8988T (cell line): ENCODE measurements at regions not wholly inside any gene's neighbourhood (a gene's known extent, or its start where the extent isn't known, plus 50 kb on each side); places are given as distances from the start of the nearest gene placed in this dataset.
"Not testable (repeated sequence)": the region's sequence is repeated elsewhere in the genome, so short reads cannot be mapped to it uniquely, and the experiment has no call there.

Experiments used
- DNase-seq: peaks from one replicate; pipeline ENCODE4 v3.0.0; 2011

DNA sequence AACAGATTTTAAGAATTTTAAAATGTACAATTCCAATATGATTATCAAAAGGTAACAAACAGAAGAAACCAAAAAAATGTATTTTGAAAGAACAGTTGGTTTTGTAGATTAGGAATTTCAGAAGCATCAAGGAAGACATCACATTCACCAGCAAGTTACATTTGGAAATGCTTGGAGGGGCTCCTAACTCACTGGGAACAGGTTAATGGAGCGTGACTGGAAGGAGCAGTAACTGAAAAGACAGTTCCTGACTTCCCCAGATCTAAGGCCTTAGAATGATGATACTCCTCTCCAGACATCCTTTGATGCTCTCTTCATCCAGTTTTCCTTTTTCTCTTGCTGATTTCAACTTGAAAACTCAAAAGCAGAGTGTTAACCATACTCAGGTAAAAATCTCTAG is 220.0 kb upstream of the EGLN3 start:
- DNase-seq: no peak

DNA sequence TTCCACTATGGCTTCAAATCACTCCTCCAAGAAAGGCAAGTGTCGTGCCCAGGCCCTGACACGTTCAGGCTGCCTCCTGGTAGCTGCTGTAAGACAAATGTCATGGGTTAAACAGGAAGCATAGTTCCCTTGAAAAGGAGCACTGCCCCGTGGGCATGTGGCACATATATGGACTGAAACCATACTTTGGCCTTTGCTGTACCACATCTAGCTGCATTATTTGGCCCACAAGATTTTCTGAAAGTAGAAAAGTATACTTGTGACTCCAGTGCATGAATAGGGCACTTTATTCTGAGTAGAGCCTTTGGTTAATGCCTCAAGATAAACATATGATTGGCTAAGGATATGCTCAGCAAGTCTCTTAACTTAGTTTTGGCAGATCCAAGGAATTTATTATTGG is 218.7 kb upstream of the EGLN3 start:
- no peak for DNase-seq

DNA sequence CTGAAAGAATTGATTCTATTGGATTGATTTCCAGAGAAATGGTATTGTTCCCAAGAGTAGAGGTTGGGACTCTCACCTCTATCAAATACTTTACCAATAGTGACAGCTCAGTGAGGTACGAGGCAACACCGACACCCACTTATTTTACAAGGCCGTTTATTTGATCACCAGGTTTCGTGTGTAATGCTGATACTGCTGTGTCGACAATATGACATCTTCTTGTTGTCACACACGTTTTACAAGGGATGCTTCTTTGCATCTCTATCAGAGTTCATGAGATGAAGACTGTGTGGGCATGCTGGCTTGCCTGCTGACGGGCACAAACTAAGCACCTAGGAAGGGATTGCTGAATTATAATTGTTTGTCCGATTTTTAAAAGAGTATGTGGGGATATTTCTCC is 217.8 kb upstream of the EGLN3 start:
- DNase-seq: no peak

DNA sequence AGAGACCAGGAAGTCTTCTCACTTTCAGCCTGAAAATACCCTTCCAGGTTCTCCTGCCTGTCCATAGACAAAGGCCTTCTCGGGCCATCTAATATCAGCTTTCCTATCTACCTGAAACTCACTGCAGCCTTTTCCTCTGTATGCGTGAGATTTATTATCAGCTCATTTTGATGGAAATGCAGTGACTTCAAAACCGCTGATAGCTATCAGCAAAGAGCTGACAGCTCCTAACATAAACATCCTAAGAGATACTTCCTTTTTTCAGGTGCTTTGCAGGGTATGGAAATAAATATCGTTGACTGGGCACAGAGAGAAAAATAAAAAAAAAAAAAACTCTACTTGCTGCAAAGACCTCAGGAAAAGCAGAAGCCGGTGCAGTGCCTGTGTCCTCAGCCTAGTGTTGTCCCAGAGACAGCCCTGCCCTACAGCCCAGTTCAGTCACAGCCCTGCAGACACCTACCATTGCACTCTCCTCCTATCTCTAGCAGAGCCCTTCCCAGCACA is 215.0 kb upstream of the EGLN3 start:
- no peak for DNase-seq

DNA sequence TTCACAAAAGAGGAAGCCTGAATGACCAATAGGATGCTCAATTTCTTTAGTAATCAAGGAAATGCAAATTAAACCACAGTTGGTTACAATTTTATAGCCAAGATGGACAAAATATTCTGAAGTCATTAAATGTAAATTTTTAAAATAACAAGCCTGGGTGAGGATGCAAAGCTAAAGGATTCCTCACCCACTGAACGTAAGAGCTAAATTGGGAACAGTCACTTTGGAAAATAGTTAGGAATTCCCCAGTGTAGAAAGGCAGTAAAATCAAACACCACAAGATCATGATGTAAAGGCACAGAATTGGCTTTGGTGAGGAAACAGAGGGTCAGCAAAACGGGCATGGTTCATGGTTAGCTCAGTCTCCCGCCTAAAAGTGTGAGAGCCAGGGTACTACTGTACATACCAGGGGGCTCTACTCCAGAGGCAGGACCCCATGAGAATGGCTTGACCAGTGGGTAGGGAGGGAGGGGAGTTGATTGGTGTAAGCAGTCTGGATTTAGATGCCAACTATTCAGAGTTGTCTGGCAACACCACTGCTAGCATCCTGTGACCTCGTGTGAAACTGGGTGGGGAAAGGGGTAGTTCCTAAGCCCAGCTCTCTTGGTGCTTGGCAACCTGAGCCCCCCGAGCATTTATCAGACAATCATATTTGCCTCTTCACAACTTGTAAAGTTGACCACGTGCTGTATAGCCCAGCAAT is 213.4 kb upstream of the EGLN3 start:
- no peak for DNase-seq

DNA sequence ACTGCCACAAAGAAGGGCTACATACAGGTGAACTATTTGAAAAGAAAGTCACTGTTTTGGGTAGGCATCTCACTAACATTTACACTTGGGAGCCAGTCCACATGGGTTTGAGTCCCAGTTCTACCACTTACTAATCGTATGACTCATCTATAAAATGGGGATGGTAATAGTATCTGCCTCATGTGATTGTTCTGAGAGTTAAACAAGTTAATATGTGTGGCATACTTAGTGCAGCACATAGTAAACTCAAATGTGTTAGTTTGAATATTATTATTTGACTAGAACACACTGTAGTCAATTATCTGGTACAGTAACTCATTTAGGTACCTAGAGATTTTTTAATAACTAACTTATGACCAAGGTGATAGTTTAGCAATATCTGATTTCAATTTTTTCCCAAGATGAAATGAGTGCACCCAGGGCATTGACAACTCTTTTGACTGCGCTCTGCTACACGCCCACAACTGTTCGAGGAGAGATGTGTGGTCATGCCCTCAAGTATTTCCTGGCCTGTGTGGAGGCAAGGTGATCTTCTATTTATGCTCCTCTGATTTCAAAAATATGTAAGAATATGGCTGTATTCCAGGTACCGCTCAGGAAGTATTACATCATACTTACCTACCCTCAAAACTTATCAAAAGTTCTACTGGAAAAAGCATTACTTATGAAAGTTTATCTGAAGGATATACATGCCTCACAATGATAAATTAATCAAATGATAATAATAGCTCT is 210.6 kb upstream of the EGLN3 start:
- DNase-seq: no peak

DNA sequence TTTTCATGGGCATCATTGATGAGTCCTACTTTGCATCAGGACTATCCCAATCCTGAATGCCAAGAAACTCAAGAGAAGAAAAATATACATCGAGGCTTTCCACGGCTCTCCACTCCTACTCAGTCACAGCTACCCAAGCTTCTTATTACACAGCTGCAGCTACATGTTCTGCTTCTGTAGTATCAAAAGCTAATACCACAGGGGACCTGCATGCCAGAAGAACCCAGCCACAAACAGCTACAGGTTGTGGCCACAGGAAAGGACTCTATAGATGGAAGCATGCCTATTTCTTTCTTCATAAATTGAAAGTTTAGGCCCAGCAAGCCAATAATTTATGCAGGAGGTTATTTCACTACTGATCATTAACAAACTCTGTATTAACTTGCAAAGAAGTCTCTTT is 209.7 kb upstream of the EGLN3 start:
- DNase-seq: no peak

DNA sequence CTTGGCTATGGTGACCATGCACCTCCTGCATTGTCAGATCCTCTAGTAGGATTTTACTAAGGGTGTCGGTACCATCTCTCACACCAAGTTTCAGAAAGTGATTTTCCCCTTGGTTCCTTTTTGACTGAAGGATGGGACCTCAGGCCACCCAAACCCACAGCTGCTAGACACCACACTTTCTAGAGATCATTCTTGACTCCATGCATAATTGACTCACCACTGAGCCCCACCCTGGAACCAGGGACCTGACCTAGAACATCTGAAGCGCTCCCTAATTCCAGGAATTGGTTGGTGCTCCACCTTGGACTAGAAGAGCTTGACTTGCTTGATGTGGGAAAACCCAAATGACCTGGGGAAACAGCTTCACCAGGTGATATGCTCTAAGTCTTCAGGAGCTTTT is 206.8 kb upstream of the EGLN3 start:
- DNase-seq: no peak

DNA sequence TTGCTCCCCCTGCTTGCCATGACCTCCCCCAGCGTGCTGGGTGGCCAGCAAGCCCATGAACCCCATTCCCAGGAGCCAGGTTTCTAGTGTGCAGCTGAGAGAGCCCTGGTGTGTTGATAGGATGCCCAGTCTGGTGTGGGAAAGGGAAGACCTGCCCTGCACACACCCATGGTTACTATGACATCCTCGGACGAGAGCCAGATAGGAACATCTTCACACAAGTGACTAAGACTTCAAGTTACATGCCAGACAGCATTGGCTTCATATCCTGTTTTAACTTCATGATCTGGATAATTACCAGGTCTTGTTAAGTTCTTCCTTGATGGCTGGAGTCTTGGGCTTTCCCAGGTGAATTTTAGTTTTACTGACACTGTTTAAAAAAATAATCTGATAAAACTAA is 196.6 kb upstream of the EGLN3 start:
- DNase-seq: no peak

DNA sequence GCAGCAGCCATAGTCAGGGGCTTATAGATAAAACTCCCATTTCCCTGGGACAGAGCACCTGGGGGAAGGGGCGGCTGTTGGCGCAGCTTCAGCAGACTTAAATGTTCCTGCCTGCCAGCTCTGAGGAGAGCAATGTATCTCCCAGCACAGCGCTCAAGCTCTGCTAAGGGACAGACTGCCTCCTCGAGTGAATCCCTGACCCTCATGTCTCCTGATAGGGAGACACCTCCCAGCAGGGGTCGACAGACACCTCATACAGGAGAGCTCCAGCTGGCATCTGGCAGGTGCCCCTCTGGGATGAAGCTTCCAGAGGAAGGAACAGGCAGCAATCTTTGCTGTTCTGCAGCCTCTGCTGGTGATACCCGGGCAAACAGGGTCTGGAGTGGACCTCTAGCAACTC is 189.3 kb upstream of the EGLN3 start:
- DNase-seq: not testable (repeated sequence)

DNA sequence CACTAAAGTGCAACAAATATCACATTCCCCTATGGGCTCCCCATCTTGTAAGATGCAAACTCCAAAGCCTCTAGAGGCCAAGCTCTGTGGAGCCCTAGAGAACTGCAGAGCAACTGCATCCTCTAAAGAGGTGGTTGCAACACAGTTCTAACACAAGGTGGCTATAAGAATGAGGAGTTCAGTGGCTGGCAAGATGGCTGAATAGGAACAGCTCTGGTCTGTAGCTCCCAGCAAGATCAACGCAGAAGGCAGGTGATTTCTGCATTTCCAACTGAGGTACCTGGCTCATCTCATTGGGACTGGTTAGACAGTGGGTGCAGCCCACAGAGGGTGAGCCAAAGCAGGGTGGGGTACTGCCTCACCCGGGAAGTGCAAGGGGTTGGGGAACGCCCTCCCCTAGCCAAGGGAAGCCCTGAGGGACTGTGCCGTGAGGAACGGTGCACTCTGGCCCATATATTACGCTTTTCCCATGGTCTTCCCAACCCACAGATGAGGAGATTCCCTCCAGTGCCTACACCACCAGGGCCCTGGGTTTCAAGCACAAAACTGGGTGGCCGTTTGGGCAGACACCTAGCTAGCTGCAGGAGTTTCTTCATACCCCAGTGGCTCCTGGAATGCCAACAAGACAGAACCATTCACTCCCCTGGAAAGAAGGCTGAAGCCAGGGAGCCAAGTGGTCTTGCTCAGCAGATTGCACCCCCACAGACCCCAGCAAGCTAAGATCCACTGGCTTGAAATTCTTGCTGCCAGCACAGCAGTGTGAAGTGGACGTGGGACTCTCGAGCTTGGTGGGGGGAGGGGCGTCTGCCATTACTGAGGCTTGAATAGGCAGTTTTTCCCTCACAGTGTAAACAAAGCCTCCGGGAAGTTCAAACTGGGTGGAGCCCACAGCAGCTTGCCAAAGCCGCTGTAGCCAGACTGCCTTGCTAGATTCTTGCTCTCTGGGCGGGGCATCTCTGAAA is 188.6 kb upstream of the EGLN3 start:
- DNase-seq: not testable (repeated sequence)

DNA sequence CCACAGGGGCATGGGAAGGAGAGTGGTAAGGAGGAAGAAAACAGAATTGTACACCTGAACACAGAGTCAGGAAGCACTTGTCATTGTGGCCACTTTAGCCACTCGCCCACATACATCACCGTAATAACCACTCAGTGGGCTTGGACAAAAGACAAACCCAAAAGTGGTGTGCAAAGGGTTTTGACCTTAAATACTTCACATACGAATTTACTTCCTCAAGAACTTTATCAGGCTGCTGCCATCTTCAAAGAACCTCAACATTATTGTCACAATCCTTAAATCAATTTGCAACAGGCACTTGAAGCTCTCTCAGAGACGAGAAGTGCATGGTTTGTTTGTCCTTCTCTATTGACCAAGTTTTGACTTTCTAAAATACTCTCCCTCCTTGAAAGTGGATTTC is 187.3 kb upstream of the EGLN3 start:
- no peak for DNase-seq

DNA sequence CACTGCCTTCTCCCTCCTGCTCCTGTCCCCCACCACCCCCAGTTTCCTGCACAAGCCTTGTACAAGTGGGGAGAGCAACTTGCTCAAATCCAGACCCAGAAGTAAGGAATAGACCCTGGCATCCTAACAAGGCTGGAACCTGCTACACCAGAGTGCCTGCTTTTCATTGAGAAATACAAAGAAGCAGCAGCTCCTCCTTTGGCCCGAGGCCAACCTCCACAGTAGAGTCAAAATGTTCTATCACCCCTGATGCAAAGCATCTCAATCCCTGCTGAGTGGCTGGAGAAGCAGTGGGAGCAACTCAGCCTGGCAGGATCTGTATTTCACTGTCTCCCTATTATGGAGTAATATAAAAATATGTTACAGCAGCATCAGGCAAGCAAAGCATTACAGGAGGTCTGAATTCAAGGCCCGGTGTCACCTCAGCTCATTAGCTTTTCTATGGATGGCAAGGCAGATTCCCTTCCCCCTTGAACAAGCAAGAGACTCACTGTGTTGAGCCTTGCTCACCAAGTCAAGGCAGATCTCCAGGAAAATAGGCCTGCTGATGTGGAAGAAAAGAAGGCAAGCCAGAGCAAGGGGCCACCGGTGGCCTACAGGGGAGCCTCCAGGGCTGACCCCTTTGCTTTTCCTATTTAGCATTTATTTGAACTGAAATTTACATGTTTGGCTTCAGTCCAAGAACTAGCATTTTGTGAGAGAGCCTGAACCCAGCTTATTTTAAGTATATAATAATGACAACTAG is 186.3 kb upstream of the EGLN3 start:
- no peak for DNase-seq

DNA sequence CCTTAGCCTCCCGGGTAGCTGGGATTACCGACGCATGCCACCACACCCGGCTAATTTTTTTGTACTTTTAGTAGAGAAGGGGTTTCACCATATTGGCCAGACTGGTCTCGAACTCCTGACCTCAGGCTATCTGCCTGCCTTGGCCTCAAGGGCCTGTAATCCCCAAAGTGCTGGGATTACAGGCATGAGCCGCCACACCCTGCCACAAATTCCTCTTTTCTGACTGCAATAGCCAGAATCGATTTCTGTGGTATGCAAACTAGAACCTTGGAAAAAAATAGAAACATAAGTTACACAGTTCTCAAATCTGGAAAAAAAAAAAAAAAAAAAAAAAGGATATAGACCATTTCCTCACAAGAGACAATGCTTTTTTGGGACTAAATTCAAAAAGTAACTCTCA is 184.6 kb upstream of the EGLN3 start:
- no peak for DNase-seq

DNA sequence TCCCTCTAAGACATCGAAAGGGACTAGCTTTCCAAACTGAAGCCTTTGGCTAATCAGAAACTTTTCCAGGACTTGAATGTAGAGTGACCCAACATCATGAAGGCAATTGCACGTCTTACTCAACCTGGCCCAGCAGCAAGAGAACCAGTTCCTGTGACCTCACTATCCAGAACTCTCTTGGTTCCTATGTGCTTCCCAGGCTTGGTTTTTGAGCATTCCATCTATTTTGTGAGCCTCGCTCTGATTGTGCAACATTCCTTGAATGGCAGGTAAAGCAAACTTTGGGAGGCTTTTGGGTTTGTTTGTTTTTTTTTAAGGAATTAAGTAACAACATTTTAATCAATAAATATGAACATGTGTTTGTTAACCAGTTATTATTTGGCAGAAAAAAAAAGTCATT is 183.6 kb upstream of the EGLN3 start:
- DNase-seq: no peak

DNA sequence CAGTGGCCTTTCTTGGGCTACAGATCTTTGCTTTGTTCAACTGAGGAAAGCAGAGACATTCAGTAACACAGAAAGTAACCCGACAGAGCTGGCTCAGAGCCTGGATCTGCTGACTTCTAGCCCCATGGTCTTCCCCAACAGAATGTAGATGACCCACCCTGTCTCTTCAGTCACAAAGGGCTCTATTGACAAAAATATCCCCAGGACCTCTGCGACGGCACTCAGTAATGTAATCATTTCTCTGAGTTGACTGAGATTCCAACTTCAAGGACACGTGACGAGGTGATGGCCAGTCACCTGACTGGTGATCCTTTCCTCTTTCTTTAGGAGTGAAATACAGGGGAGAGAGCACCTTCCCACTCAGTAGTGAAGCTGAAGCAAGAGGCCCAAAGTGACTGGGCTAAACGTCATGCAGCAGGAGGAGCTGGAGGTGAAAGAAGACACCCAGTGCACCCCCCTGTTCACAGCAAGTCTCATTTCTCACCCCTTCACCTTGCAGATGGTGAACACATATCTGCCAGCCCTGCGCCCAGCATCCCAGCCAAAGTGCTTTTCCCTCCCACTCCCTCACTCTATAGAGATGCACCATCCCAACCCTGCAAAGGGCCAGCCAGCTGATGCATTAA is 179.2 kb upstream of the EGLN3 start:
- DNase-seq: no peak

DNA sequence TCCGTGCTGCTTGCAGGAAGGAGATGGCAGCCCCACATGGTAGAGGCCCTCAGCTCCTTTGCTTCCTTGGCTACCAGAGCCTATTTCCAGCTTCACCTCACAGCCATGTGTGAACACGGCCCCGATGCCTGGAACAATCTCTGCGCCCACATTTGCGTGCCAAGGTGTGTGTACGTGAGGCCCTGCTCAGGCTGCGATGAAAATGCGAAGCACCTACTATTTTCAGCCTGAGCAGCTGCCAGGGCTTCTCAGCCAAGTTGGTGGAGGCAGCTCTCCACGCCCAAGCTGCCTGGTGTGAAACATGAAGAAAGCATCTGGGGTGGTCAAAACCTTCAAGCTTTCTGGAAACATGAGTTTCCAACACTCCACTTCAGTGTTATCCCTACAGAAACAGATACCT is 177.8 kb upstream of the EGLN3 start:
- DNase-seq: no peak

DNA sequence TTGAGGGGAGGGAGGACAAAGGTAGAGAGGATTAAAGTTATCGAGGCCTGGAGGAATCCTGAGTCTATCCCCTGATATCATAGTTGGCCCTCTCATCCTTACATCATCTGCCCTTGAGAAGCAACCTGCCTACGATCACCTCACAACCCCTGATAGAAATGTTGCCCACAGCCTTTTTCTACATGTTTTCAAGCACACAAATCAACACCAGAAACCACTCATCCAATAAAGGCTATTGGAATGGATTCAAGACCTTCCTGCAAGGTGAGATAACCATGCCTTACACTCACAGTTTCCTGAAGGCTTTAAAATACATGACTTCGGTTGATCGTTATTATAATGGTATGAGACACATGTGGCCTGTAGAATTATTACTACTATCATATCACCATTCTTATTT is 175.7 kb upstream of the EGLN3 start:
- DNase-seq: no peak

DNA sequence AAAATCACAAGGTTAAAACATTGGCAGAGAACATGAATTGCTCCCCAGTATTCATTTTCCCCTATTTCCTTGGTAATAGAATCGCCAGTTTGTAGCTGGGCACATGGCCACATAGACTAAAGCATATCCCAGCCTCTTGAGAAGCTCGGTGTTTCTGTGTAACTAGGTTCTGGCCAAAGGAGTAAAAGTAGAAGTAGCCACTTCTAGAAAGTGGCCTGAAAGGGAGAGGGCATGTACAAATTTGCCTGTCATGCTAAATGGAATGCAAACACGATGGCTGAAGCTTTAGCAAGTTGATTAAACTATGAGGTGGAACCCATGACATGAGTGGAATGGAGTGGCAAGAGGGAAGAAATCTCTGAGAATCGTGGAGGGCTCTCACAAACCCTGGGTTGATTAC is 173.7 kb upstream of the EGLN3 start:
- no peak for DNase-seq

DNA sequence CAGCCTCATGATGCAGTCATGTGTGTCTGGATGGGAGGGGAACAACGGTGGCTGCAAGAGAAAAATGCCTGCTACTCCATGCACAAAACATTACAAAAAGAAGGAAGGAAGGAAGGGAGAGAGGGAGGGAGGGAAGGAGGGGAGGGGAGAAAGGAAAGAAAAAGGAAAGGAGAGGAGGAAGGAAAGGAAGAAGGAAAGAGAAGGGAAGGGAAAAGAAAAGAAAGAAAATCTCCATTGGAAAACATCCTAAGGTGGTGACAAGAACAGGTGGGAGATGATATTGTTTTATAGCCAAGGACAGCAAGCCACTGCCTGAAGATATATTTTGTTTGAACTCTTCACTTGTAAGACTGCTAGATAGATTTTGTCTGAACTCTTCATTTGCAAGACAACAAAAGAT is 171.8 kb upstream of the EGLN3 start:
- DNase-seq: no peak

DNA sequence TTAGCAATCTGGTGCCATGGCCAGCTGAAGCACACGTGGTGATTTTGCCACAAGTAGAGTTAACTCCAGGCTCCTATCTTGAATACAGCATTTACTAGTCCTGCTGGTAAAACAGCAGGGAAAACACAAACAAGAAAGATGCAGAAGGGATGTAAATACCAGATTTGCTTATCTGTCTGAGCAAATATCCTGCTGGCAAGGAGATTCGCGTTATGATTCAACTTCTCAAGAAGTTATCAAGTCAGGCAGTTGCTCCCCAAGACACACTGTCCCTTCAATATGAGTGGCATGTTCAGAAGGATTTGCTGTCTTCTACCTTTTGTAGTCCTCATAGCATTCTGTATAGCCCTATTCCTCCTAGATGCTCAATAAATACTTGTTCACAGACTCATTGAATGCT is 171.2 kb upstream of the EGLN3 start:
- no peak for DNase-seq
